Hepatocyte (in vitro differentiated cells): ENCODE measurements at regions not wholly inside any gene's neighbourhood (a gene's known extent, or its start where the extent isn't known, plus 50 kb on each side); places are given as distances from the start of the nearest gene placed in this dataset.

Experiments used
- CTCF ChIP-seq: fragments of 200-600 bp; sonication (generic); IDR thresholded peaks from 2 replicates; pipeline ENCODE4 v1.5.1; 2016; ENCODE audit warnings: antibody characterized with exemption, mild to moderate bottlenecking; ENCODE audit not compliant: poor library complexity
- EZH2phosphoT487 ChIP-seq: fragments of 200-600 bp; sonication (generic); IDR thresholded peaks from one replicate; pipeline ENCODE4 v1.6.1; 2018; ENCODE audit warnings: antibody characterized with exemption, mild to moderate bottlenecking, low read depth, moderate library complexity; ENCODE audit not compliant: unreplicated experiment, severe bottlenecking

GRCh38 chrX:7198499-7198898 lies 50.5 kb upstream of the PUDP start:
- TF ChIP-seq CTCF (no peak), EZH2phosphoT487 (no peak)
